ENCODE measurements at regions not wholly inside any gene's neighbourhood (a gene's known extent, or its start where the extent isn't known, plus 50 kb on each side); places are given as distances from the start of the nearest gene placed in this dataset.

DNA sequence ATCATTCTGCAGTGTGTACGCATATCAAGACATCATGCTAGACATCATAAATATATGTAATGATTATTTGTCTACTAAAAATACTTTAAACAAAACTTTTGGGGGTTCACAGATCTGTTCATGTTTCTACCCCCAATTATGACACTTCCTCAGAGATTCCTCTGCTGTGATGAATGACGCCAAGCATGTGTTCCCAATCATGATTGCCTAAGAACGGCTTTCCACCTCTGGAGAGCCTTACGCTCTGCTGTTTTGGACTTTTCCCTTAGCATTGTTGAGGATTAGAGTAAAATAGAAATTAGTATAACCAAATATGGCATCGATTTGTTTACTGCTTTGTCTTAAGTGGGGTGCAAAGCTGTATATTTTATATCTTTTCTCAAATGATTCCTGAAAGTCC lies 236.3 kb upstream of the IGFBP3 start:
- DNase-seq (ENCODE audit: insufficient read length, low spot score) (no peak), FAIRE-seq (no peak)
- TF ChIP-seq SPI1 (IDR thresholded peaks at IDR 0.05; ENCODE audit: low read depth, low read length) (no peak), TAF1 (IDR thresholded peaks at IDR 0.05; ENCODE audit: low read depth, low read length) (no peak), POLR2AphosphoS5 (IDR thresholded peaks at IDR 0.05; ENCODE audit: low read depth, low read length) (no peak), POLR2A (IDR thresholded peaks at IDR 0.05; ENCODE audit: low read depth, low read length) (no peak), POU2F2 (IDR thresholded peaks at IDR 0.05; ENCODE audit: low read depth, low read length) (no peak), PAX5 (IDR thresholded peaks at IDR 0.05; ENCODE audit: insufficient read depth, low read length, severe bottlenecking) (no peak)

DNA sequence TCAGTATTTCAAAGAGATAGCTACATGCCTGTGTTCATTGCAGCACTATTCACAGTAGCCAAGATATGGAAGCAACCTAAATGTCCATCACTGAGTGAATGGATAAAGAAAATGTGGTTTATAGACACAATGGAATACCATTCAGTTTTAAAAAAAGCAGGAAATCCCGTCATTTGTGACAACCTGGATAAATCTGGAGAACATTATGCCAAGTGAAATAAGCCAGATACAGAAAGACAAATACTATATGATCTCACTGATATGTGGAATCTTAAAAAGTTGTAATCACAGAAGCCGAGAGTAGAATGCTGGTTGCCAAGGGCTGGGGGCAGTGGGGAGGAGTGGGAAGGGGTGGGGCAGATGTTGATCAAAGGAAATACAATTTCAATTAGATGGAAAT lies 235.8 kb upstream of the IGFBP3 start:
- no peak for TF ChIP-seq TAF1 (IDR thresholded peaks at IDR 0.05; ENCODE audit: low read depth, low read length)
- no peak for TF ChIP-seq POLR2A (IDR thresholded peaks at IDR 0.05; ENCODE audit: low read depth, low read length)
- TF ChIP-seq PAX5 (IDR thresholded peaks at IDR 0.05; ENCODE audit: insufficient read depth, low read length, severe bottlenecking), result no peak
- TF ChIP-seq SPI1 (IDR thresholded peaks at IDR 0.05; ENCODE audit: low read depth, low read length), result no peak
- no peak for TF ChIP-seq POU2F2 (IDR thresholded peaks at IDR 0.05; ENCODE audit: low read depth, low read length)
- TF ChIP-seq POLR2AphosphoS5 (IDR thresholded peaks at IDR 0.05; ENCODE audit: low read depth, low read length), result no peak
- DNase-seq (ENCODE audit: insufficient read length, low spot score) (no peak), FAIRE-seq (no peak)

DNA sequence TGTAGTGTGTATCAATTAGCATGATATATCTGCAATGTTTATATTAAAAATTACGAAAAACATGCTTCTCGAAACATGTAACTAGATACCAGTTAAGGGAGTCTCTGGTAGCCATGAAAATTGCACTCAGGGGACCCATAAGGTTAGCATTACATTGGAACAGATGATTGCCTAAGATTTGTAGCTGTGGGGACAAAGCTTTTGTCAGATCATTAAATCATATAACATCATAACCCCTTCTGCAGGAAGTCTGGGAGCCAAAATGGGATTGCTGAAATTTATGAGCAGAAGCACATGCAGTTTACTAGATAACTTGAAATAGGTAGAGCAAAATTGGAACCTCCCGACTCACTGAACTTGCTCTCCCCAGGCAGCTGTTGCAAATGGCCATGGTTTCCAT lies 235.0 kb upstream of the IGFBP3 start:
- no peak for FAIRE-seq
- no peak for DNase-seq (ENCODE audit: insufficient read length, low spot score)
- TF ChIP-seq POU2F2 (IDR thresholded peaks at IDR 0.05; ENCODE audit: low read depth, low read length) (no peak), SPI1 (IDR thresholded peaks at IDR 0.05; ENCODE audit: low read depth, low read length) (no peak)

DNA sequence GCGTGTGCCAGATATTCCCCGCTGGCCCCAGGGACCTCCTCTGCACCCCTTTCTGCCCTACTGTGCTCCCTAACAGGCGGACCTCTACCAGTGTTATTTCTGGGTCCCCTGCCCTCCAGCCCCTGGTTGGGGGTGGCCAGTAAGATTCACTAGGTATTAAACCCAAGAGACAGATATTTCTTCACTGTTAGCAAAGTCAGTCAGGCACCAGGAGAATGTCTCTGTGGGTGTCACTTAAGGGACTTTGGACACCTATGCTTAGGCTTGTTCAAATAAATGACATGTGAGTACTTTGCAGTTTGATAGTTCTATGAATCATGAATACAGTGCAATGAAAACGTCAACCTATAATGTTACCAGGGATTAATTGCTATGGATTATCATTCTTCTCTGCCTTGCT lies 234.3 kb upstream of the IGFBP3 start:
- TF ChIP-seq SPI1 (IDR thresholded peaks at IDR 0.05; ENCODE audit: low read depth, low read length) (no peak), PAX5 (IDR thresholded peaks at IDR 0.05; ENCODE audit: insufficient read depth, low read length, severe bottlenecking) (no peak), POLR2A (IDR thresholded peaks at IDR 0.05; ENCODE audit: low read depth, low read length) (no peak), POLR2AphosphoS5 (IDR thresholded peaks at IDR 0.05; ENCODE audit: low read depth, low read length) (no peak)
- DNase-seq (ENCODE audit: insufficient read length, low spot score), result no peak
- FAIRE-seq, result no peak

DNA sequence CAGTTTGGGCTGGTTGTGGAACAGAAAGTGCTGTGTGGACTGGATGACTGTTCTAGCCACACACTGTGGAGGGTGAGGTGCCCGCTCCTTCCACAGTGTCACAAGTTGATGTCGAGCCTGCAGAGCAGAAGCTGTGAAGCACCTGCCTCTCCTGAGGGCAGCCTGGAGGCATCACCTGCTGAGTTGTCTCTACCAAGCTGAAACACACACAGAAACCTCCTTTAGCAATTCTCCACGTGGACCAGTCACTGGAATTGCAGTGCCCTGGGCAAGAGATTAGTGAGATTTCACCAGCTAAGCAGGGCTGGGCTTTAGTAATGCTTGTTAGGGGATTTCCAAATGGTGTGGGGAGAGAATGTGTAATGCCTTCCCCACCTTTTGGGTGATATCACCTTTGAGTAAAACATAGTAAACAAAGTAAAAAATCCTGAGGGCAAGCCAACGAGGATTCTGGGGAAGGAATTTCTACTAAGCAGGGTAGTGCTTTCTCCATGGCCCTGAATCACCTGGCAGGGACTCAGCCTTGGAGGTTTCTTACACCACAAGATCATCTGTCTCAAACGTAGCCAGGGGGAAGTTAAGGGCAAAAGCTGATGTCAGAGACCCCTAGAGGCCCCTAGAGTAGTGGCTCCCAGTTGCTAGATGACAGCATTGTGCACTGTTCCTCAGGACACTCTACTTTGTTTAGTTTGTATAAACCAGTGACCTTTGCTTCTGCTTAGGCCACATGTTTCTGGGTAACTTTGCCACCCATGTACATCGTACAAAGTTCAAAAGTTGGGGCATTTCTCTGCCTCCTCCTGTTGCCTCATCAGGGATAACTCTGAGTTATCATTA lies 233.1 kb upstream of the IGFBP3 start:
- FAIRE-seq (peak; percentile 16), DNase-seq (ENCODE audit: insufficient read length, low spot score) (no peak)
- TF ChIP-seq POLR2AphosphoS5 (IDR thresholded peaks at IDR 0.05; ENCODE audit: low read depth, low read length) (no peak), SPI1 (IDR thresholded peaks at IDR 0.05; ENCODE audit: low read depth, low read length) (no peak), POU2F2 (IDR thresholded peaks at IDR 0.05; ENCODE audit: low read depth, low read length) (no peak), PAX5 (IDR thresholded peaks at IDR 0.05; ENCODE audit: insufficient read depth, low read length, severe bottlenecking) (no peak), POLR2A (IDR thresholded peaks at IDR 0.05; ENCODE audit: low read depth, low read length) (no peak), TAF1 (IDR thresholded peaks at IDR 0.05; ENCODE audit: low read depth, low read length) (no peak)

DNA sequence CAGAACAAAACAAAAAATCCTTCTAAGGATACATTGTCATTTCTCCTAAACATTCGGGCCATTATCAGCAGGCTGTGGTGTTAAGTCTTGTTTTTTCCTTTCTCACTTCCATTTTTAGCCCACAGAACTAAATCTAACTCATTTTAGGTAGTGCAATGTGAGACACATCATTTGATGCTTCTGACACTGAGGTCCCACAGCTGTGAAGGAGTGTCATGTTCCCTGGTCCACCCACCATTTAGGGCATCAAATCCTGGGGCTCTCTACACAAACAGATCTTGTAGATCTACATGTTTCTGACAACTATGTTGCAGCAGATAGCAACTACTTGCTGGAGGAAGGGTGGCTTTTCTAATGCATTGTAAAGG lies 232.5 kb upstream of the IGFBP3 start:
- no peak for TF ChIP-seq TAF1 (IDR thresholded peaks at IDR 0.05; ENCODE audit: low read depth, low read length)
- TF ChIP-seq PAX5 (IDR thresholded peaks at IDR 0.05; ENCODE audit: insufficient read depth, low read length, severe bottlenecking), result no peak
- no peak for TF ChIP-seq POU2F2 (IDR thresholded peaks at IDR 0.05; ENCODE audit: low read depth, low read length)
- TF ChIP-seq POLR2A (IDR thresholded peaks at IDR 0.05; ENCODE audit: low read depth, low read length), result no peak
- TF ChIP-seq SPI1 (IDR thresholded peaks at IDR 0.05; ENCODE audit: low read depth, low read length), result no peak
- TF ChIP-seq POLR2AphosphoS5 (IDR thresholded peaks at IDR 0.05; ENCODE audit: low read depth, low read length), result no peak
- DNase-seq (ENCODE audit: insufficient read length, low spot score), result no peak
- FAIRE-seq, result peak; percentile 74

DNA sequence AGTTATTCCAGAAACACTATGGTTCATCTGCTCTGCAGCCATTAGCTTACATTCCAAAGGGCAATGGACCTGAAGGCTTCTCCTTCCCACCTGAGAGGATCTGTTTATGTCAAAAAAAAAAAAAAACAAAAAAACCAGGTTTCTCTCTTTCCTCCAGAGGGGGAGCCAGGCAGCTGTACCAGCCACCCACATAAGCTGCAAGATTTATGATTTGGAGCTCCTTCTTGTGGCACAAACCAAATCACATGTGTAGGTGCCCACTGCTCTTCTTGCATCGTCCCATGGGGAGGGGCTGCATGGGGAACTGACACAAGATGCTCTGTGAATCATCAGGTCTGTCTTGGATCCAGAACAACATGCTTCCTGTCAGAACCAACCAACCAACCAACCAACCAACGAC lies 231.6 kb upstream of the IGFBP3 start:
- TF ChIP-seq POU2F2 (IDR thresholded peaks at IDR 0.05; ENCODE audit: low read depth, low read length) (no peak), POLR2AphosphoS5 (IDR thresholded peaks at IDR 0.05; ENCODE audit: low read depth, low read length) (no peak)
- FAIRE-seq (no peak), DNase-seq (ENCODE audit: insufficient read length, low spot score) (no peak)

DNA sequence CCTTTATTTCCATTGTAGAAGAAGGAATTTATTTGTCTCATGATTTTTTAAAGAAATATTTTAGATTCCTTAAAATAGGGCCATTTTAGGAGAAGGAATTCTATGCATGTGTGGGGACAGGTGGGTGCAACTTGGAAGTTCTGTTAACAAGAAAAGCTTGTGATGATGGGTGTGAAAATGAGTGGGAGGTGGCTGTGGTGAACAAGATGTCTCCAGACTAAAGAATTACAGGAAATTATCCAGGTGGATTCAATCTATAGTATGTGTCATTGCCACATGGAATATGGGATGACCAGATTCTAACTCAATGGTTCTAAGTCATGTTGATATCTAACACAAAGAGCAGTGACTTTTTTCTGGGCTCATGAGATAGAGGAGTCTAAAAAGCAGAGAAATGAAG lies 229.6 kb upstream of the IGFBP3 start:
- DNase-seq (ENCODE audit: insufficient read length, low spot score) (no peak), FAIRE-seq (no peak)
- TF ChIP-seq POLR2A (IDR thresholded peaks at IDR 0.05; ENCODE audit: low read depth, low read length), result no peak
- no peak for TF ChIP-seq POLR2AphosphoS5 (IDR thresholded peaks at IDR 0.05; ENCODE audit: low read depth, low read length)
- TF ChIP-seq TAF1 (IDR thresholded peaks at IDR 0.05; ENCODE audit: low read depth, low read length), result no peak
- no peak for TF ChIP-seq PAX5 (IDR thresholded peaks at IDR 0.05; ENCODE audit: insufficient read depth, low read length, severe bottlenecking)
- no peak for TF ChIP-seq POU2F2 (IDR thresholded peaks at IDR 0.05; ENCODE audit: low read depth, low read length)
- no peak for TF ChIP-seq SPI1 (IDR thresholded peaks at IDR 0.05; ENCODE audit: low read depth, low read length)

DNA sequence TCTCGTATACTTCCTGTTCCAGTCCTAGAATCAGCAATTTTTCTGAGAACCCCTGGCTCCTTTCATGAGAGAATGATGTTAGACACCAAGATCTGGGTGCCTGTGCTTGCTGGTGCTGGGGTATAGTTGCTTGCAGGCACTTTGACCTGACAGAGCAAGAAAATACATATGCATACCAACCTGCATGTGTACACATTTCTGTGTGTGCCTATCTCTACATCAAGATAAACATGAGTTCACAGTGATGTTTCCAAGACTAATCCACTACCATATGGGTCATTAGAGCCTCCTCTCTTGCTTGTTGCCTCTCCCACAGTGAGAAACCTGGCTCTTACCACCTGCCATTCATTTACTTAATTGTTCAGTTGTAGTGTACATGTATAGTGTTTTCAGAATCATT lies 229.1 kb upstream of the IGFBP3 start:
- TF ChIP-seq TAF1 (IDR thresholded peaks at IDR 0.05; ENCODE audit: low read depth, low read length) (no peak), SPI1 (IDR thresholded peaks at IDR 0.05; ENCODE audit: low read depth, low read length) (no peak), POLR2A (IDR thresholded peaks at IDR 0.05; ENCODE audit: low read depth, low read length) (no peak), POU2F2 (IDR thresholded peaks at IDR 0.05; ENCODE audit: low read depth, low read length) (no peak), PAX5 (IDR thresholded peaks at IDR 0.05; ENCODE audit: insufficient read depth, low read length, severe bottlenecking) (no peak), POLR2AphosphoS5 (IDR thresholded peaks at IDR 0.05; ENCODE audit: low read depth, low read length) (no peak)
- DNase-seq (ENCODE audit: insufficient read length, low spot score) (no peak), FAIRE-seq (no peak)

DNA sequence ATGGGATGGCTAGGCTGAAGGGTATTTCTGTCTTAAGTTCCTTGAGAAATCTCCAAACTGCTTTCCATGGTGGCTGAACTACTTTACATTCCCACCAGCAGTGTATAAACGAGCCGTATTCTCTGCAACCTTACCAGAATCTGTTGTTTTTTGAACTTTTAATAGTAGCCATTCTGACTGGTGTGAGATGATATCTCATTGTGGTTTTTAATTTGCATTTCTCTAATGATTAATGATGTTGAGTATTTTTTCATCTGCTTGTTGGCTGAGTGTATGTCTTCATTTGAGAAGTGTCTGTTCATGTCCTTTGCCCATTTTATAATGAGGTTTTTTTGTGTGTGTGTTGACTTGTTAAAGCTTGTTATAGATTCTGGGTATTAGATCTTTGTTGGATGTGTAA lies 226.8 kb upstream of the IGFBP3 start:
- FAIRE-seq, result no peak

More for the DNA sequence above, 226.8 kb upstream of the IGFBP3 start:
- TF ChIP-seq TAF1 (IDR thresholded peaks at IDR 0.05; ENCODE audit: low read depth, low read length), result no peak
- no peak for DNase-seq (ENCODE audit: insufficient read length, low spot score)
